HG03521 (cell line): ENCODE measurements at regions not wholly inside any gene's neighbourhood (a gene's known extent, or its start where the extent isn't known, plus 50 kb on each side); places are given as distances from the start of the nearest gene placed in this dataset.

Experiments used
- ATAC-seq: cut with Tn5 transposase; IDR thresholded peaks from one replicate; pipeline ENCODE4 v1.9.1; 2021; ENCODE audit warnings: mild to moderate bottlenecking, moderate library complexity; ENCODE audit not compliant: unreplicated experiment

DNA sequence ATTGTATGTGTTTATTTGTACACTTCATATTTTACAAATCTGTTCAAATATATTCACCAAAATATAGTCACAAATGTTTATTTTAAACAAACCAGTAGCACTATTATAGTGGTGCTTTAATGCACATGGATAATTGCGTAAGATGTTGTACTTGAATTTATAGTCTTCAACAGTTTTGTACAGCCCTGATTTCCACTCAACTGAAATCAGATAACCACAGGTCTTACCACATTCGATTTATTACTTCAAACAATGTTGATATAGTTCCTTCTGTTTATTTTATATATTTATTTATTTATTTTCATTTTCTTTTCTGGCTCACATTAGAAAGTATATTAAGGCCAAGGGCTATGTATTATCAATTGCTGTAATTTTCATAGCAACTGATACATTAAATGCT, 99.4 kb upstream of the ZNF804A start:
- ATAC-seq = no peak

GRCh38 chr2:184504252-184504651, 94.1 kb upstream of the ZNF804A start:
- no peak for ATAC-seq

GRCh38 chr2:184507254-184507653, 91.1 kb upstream of the ZNF804A start:
- no peak for ATAC-seq

- no peak for ATAC-seq
These were observed 80.9 kb upstream of the ZNF804A start for GRCh38 chr2:184517402-184517801.

DNA sequence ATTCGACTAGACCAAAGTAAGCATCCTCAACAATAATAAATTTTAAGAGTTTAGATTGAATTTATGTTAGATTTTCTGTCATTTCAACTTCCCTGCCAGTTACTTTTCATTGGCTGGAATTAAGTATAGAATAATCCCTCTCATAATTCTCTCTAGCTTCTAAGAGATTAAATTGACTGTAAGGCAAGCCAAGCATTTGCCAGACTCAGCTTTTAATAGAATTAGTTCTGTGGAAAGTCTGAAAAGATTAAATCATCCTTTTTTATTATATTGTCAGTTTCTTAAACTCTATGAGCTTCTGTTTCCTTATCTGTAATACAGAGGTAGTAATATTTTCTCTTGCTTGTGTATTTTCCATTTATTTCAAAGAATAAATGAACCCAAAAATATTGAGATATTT, 77.9 kb upstream of the ZNF804A start:
- ATAC-seq = no peak

DNA sequence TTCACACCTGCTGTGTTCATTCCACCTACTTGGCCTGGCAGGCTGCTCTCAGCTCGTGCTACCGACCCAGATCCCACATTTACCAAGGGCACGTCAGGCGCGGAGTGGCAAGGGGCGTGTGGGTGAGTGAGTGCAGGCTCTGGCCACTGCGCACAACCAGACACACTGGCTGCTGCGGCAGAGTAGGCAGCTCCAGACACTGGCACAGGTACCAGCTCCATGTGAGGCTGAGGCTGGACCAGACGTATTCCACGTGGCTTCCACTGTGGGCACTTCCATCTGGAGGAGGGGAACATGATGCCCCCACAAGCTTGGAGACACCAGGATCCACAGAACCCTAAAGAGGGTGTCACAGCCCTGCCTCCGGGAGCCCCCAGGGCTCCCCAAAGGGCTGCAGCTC, 74.6 kb upstream of the ZNF804A start:
- no peak for ATAC-seq

- no peak for ATAC-seq
These were observed 73.6 kb upstream of the ZNF804A start for GRCh38 chr2:184524551-184525382.

- no peak for ATAC-seq
These were observed 71.3 kb upstream of the ZNF804A start for GRCh38 chr2:184527058-184527457.

GRCh38 chr2:184528119-184528518, 70.2 kb upstream of the ZNF804A start:
- ATAC-seq = no peak

DNA sequence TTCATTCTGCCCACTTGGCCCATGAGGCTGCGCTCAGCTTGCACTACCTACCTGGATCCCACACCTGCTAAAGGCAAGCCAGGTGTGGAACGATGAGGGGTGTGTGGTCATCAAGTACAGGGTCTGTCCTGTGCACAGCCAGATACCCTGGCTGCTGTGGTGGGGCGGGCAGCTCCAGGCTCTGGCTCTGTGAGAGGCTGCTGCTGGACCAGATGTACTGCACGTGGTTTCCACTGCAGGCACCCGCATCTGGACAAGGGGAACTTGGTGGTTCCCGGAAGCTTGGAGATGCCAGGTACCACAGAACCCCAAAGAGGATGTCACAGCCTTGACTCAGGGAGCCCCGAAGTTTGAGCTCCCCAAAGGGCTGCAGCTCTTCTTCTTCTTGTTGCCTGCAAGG, 68.1 kb upstream of the ZNF804A start:
- no peak for ATAC-seq

- ATAC-seq = no peak
These were observed 67.4 kb upstream of the ZNF804A start for GRCh38 chr2:184530959-184531358.

- no peak for ATAC-seq
These were observed 65.8 kb upstream of the ZNF804A start for GRCh38 chr2:184532551-184532950.

DNA sequence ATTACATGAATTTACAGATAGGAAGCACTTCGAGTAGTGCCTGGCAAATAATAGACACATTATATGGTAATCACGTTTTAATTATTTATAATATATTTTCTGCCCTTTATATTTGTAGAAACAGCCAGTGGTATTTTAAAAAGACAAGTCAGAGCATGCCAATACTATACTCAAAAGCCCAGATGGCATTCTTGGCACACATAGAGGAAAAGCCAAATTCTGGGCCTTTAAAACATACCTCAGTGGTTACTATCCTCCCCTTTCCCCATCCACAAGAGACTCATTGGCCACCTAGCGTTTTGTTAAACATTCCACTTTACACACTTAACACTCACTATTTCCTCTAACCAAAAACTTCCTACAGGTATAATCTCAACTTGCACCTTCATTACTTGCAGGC, 63.3 kb upstream of the ZNF804A start:
- ATAC-seq = no peak

DNA sequence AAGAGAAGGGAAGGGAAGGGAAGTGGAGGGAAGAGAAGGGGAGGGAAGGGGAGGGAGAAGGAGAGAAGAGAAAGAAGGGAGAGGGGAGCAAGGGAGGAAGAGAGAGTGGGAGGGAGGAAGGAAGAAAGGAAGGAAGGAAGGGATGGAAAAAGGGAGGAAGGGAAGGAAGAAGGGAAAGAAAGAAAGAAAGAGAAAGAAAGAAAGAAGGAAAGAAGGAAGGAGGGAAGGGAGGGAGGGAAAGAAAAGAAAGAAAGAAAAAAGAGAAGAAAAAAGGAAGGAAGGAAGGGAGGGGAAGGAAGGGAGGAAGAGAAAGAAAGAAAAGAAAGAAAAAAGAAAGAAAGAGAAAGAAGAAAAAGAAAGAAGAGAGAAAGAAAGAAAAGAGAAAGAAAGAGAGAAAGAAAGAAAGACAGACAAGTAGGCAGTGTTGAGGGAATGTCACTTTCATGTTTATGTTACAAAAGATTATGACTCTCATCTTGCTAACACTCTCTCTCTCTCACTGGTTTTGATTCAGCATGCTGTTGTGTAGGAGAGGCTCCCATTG, 58.0 kb upstream of the ZNF804A start:
- ATAC-seq = no peak

- no peak for ATAC-seq
These were observed 56.7 kb upstream of the ZNF804A start for GRCh38 chr2:184541591-184541990.

DNA sequence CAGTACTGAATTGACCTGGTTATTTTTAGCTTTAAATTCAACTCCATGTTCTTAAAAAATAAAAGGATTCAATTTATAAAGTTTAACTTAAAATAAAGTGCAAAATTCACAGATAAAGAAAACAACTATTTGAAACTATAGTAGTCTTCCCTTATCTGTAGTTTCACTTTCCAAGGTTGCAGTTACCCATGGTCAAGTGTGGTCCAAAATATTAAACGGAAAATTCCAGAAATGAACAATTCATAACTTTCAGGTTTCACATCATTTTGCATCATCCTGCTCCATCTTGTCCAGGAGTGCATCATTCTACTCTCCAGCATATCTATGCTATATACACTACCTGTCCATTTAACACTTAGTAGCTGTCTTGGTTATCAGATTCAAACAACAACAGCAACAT, 54.5 kb upstream of the ZNF804A start:
- ATAC-seq = no peak
